ENCODE measurements at regions not wholly inside any gene's neighbourhood (a gene's known extent, or its start where the extent isn't known, plus 50 kb on each side); places are given as distances from the start of the nearest gene placed in this dataset.

GRCh38 chr4:30945586-30945985 is 225.4 kb downstream of the PCDH7 start:
- TF ChIP-seq CTCF (conservative IDR thresholded peaks at IDR 0.05; ENCODE audit: low read length) (no peak), EZH2phosphoT487 (IDR thresholded peaks at IDR 0.05; ENCODE audit: borderline replicate concordance, low read depth, low read length) (no peak)
